Right cardiac atrium (tissue), 5 donors: ENCODE measurements at regions not wholly inside any gene's neighbourhood (a gene's known extent, or its start where the extent isn't known, plus 50 kb on each side); places are given as distances from the start of the nearest gene placed in this dataset.
"Not testable (repeated sequence)": the region's sequence is repeated elsewhere in the genome, so short reads cannot be mapped to it uniquely, and the experiment has no call there.

Experiments
- ATAC-seq, 2 donors: fragments of 200-7000 bp; cut with Tn5 transposase; one replicate each; pipeline versions ENCODE4 v1.8.0 to v1.9.1; 2020; ENCODE audit warnings: moderate library complexity in 2 of 2, mild to moderate bottlenecking in 1 of 2
- DNase-seq, 3 donors: peaks; one replicate each; pipeline ENCODE4 v3.0.0-alpha.2; 2020
- H3K27ac ChIP-seq: one replicate; pipeline ENCODE4 v1.5.1; 2013; ENCODE audit warnings: mild to moderate bottlenecking, low read length, control low read depth, moderate library complexity
- H3K27me3 ChIP-seq: one replicate; pipeline ENCODE4 v1.6.1; 2013; ENCODE audit not compliant: control insufficient read depth, insufficient read depth
- H3K4me1 ChIP-seq: one replicate; pipeline ENCODE4 v1.6.1; 2013; ENCODE audit warnings: low read length; ENCODE audit not compliant: control insufficient read depth, insufficient read depth
- H3K4me3 ChIP-seq: one replicate; pipeline ENCODE4 v1.5.1; 2013; ENCODE audit warnings: low read length, control low read depth
- H3K9me3 ChIP-seq: one replicate; pipeline ENCODE4 v1.6.1; 2013; ENCODE audit warnings: low read length; ENCODE audit not compliant: control insufficient read depth
- WGBS: extraction: QIAGEN DNeasy Blood & Tissue Kit; methylation state at CpG from one replicate; pipeline ENCODE4 v1.1.7; 2013; 5-methylcytosine and 5-hydroxymethylcytosine counted together
- intact Hi-C, 4 donors: fragments of 100-400 bp; cut with DNase I; formaldehyde crosslinking; loops; one replicate each; pipeline versions ENCODE4 v1.11.0 to v1.14.0; 2022 to 2023
- donor health status: healthy with polysubstance abuse.
- donor health status: DM: no; HTN: yes; CAD: no.
- donor health status: DM: no; HTN: no; CAD: no.
- donor health status: DM: no; HTN: yes; CAD: no; lungs with severe emphysema.
- donor health status: DM: yes; HTN: yes; CAD: no.

DNA sequence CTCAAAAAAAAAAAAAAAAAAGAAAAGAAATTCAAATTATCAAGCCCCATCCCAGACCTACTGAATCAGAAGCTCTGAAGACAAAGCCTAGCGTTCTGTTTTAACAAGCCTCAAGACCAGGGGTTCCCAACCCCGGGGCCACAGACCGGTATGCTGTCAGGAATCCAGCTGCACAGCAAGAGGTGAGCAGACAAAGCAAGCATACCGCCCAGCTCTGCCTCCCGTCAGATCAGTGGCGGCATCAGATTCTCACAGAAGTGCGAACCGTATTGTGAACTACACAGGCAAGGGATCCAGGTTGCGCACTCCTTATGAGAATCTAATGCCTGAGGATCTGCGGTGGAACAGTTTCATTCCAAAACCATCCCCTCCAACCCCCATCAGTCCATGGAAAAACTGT lies 57.8 kb upstream of the RASAL2 start:
- H3K4me1 ChIP-seq = no peaks in the 10 kb centered on the region
- no peak for DNase-seq
- ATAC-seq = no peak
- H3K4me3 ChIP-seq = no peak overlapping the region
- no peaks in the 10 kb centered on the region for H3K9me3 ChIP-seq
- intact Hi-C loops = loop anchor here in 3 of 4 donors (10.0 kb wide), 3 partner anchors 59 to 249 kb away; partner anchors contain the start of gene RASAL2 (in 1 of the 3)
- no peak overlapping the region for H3K27ac ChIP-seq
- no peaks in the 10 kb centered on the region for H3K27me3 ChIP-seq
- 95% methylated on average over 10 of the region's 10 CpGs for WGBS

DNA sequence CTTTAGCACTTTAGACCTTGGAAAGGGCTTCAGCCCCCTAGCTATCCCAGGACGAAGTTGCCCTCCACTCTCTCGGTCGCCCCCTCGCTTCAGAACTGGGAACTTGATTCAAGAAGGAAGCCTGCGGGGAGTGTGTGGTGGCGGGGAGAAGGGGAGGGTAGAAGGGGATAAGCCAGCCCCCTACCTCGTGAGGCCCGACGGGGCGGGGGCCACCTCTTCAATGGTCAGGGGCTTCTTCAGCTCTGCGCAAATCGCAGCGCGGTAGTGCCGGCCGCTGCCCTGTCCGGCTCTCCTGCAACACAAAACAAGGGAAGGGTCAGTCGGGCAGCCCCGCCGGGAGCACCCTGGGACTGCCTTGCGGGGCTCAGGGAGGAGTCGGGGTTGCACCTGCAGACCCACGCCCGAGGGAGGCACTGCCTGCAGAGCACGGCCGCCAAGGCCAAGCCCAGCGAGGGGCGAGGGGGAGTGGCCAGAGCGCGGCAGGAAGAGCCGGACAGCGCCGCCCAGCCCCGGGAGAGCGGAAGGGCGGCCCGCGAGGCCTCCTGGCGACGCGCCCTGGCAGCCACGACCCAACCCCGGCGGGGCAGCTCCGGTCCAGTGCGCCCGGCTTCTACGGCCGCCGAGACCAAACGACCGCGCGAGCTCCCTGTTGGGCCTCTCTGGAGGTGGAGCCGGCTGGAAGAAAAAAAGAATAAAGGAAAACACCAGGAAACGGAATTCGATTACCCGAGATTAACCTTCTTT lies 56.2 kb upstream of the RASAL2 start:
- DNase-seq = peak; percentile 92 to 97 (median 97)
- ATAC-seq = peak; percentile 99
- H3K9me3 ChIP-seq = no peaks in the 10 kb centered on the region
- intact Hi-C loops = loop anchor here in 3 of 4 donors (10.0 kb wide), 3 partner anchors 57 to 247 kb away; partner anchors contain the start of gene RASAL2 (in 1 of the 3)
- H3K4me1 ChIP-seq = no peaks in the 10 kb centered on the region
- no peaks in the 10 kb centered on the region for H3K27me3 ChIP-seq
- H3K4me3 ChIP-seq = peak overlapping the region; percentile 66
- WGBS = 5% methylated on average over 58 of the region's 58 CpGs
- peak overlapping the region; percentile 46 for H3K27ac ChIP-seq

DNA sequence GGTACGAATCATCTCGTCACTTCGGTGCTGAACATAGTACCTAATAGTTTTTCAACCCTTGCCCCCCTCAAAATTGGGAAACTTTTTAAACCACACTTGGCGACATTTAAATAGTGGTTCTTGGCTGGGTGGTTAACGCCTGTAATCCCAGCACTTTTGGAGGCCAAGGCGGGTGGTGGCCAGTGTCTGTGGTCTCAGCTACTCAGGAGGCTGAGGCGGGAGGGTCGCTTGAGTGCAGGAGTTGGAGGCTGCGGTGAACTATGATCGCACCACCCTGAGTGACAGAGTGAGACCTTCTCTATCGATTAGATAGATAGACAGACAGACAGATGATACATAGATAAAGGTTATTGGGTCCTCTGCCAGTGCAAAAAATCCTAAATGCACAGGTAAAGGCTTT lies 55.5 kb upstream of the RASAL2 start:
- 84% methylated on average over 11 of the region's 11 CpGs for WGBS
- no peaks in the 10 kb centered on the region for H3K9me3 ChIP-seq
- no peaks in the 10 kb centered on the region for H3K27me3 ChIP-seq
- intact Hi-C loops = loop anchor here in 3 of 4 donors (10.0 kb wide), 3 partner anchors 56 to 246 kb away; partner anchors contain the start of gene RASAL2 (in 1 of the 3)
- H3K4me1 ChIP-seq = no peaks in the 10 kb centered on the region
- H3K27ac ChIP-seq = peak overlapping the region; percentile 13
- H3K4me3 ChIP-seq = peak overlapping the region; percentile 24
- peak in 2 of 3 donors; percentile 55 to 56 for DNase-seq
- ATAC-seq = peak in 1 of 2 donors; percentile 13

DNA sequence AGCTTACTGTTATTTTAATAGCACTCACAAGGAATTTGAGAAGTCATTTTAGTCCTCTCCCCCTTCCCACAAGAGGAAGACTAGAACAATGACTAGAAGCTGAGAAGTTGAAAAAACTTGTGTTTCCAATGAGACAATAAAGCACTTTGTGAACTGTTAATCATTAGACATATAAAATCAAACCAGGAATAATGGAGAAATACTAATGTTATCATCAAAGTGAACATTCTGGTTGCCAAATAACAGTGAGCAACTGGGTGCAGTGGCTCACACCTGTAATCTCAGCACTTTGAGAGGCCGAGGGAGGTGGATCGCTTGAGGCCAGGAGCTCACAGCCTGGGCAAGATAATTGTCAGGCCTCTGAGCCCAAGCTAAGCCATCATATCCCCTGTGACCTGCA lies 54.0 kb upstream of the RASAL2 start:
- intact Hi-C loops = loop anchor here in 3 of 4 donors (10.0 kb wide), 3 partner anchors 55 to 245 kb away; partner anchors contain the start of gene RASAL2 (in 1 of the 3)
- ATAC-seq (no peak), DNase-seq (no peak)
- H3K4me1 ChIP-seq = no peaks in the 10 kb centered on the region
- H3K4me3 ChIP-seq = no peak overlapping the region
- WGBS = 95% methylated on average over 2 of the region's 2 CpGs
- no peaks in the 10 kb centered on the region for H3K27me3 ChIP-seq
- no peaks in the 10 kb centered on the region for H3K9me3 ChIP-seq
- H3K27ac ChIP-seq = no peak overlapping the region

DNA sequence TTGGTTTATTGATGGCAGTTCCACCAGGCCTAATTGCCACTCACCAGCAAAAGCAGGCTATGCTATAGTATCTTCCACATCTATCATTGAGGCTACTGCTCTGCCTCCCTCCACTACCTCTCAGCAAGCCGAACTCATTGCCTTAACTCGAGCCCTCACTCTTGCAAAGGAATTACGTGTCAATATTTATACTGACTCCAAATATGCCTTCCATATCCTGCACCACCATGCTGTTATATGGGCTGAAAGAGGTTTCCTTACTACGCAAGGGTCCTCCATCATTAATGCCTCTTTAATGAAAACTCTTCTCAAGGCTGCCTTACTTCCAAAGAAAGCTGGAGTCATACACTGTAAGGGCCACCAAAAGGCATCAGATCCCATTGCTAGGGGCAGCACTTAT lies 50.0 kb upstream of the RASAL2 start:
- H3K27me3 ChIP-seq, H3K27ac ChIP-seq, H3K9me3 ChIP-seq, H3K4me3 ChIP-seq, ATAC-seq, H3K4me1 ChIP-seq, intact Hi-C loops, DNase-seq: not testable (repeated sequence)
- WGBS = 90% methylated on average over 4 of the region's 4 CpGs
